Fibroblast of lung (primary cell): ENCODE measurements at regions not wholly inside any gene's neighbourhood (a gene's known extent, or its start where the extent isn't known, plus 50 kb on each side); places are given as distances from the start of the nearest gene placed in this dataset.

Source experiments
- CTCF ChIP-seq, 2 donors: IDR thresholded peaks in 1 of 2; conservative IDR thresholded peaks in 1 of 2; 1 replicate in 1 of 2; 2 replicates in 1 of 2; pipeline ENCODE4 v1.5.1; 2011 to 2012; ENCODE audit warnings: low read length in 2 of 2, control low read depth in 1 of 2, inconsistent platforms in 1 of 2, low read depth in 1 of 2, mild to moderate bottlenecking in 1 of 2
- EZH2 ChIP-seq: IDR thresholded peaks from 2 replicates; pipeline ENCODE4 v1.5.1; 2012; ENCODE audit warnings: low read length, control low read depth, mild to moderate bottlenecking; ENCODE audit errors: missing control alignments

GRCh38 chr3:177622520-177622919 is 425.2 kb upstream of the TBL1XR1 start:
- no peak for TF ChIP-seq CTCF (conservative IDR thresholded peaks at IDR 0.05 in 1 of 2, IDR thresholded peaks at IDR 0.05 in 1 of 2; ENCODE audit: low read depth in 1 of 2, low read length in 2 of 2)
- no peak for TF ChIP-seq EZH2
